UCSD-AML1 (cell line): ENCODE measurements at regions not wholly inside any gene's neighbourhood (a gene's known extent, or its start where the extent isn't known, plus 50 kb on each side); places are given as distances from the start of the nearest gene placed in this dataset.
"Not testable (repeated sequence)": the region's sequence is repeated elsewhere in the genome, so short reads cannot be mapped to it uniquely, and the experiment has no call there.

Source experiments
- DNase-seq: peaks from one replicate; lab custom pipeline; 2025; ENCODE audit not compliant: unreplicated experiment; lab: John Stamatoyannopoulos, UW

DNA sequence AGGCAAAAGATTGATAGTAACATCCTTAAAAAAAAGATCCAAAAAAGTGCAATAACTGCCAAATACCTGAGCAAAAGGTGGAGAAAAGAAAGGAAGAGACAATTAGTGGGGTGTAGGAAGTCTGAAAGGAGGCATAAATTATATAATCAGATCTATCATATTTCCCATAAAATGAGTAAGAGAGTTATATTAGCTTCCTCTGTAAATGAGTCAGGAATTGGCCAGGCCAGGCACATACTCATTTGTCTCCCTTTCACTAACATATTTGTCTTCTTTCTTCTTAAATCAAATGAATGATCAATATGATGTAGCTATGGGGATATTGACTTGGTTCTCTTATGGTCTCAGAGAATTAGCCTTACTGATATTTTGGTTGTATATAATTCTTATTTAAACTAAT, 292.3 kb upstream of the CADM2 start:
- no peak for DNase-seq

DNA sequence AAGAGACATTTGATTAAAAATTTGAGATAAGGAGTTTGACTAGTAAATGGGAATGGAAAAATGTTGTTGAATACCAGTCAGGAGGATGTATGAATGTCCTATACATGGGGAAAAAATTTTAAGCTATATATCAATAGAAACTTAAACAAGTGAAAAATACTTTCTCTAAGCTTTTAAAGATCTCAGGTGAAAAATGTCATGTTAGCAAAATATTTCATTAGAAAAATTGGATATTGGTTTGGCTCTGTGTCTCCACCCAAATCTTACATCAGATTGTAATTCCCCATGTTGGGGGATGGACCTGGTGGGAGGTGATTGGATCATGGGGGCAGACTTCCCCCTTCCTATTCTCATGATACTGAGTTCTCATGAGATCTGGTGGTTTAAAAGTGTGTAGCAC, 279.6 kb upstream of the CADM2 start:
- DNase-seq, result no peak

DNA sequence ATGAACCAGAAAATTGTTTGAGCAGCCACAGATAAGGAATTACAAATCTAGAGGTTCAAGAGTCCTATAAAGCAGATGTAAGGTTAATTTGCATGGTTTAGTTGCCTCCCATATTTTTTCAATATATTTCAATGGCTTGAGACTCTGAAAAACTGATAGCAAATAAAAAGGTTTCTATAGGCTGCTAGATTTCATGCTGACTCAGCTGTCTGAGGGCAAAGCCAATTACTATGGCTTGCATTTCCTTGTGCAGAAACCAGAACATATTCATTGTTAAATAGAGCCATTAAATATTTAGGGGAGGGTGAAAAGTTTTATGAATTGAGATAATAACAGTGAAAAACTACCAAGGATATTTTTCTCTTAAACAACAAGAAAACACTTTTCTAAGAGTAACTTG, 278.1 kb upstream of the CADM2 start:
- DNase-seq, result no peak

DNA sequence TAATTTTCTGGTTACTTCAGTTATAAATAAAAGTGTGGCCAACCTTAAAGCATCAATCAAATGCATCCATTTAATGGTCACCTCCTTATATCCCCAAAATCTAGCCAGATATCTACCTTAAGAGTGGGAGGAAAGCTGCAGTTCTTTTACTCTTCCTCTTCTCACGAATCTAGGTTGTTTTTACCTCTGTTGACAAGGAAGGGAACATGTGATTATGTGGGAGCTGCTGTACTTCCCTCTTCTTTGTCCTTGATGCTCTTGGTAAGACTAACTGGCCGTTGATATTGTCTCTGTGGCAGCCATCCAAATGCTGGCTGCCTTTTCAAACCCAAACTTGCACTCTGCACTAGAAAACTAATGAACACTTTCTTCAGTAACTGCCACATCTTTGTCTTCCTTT, 275.3 kb upstream of the CADM2 start:
- no peak for DNase-seq

DNA sequence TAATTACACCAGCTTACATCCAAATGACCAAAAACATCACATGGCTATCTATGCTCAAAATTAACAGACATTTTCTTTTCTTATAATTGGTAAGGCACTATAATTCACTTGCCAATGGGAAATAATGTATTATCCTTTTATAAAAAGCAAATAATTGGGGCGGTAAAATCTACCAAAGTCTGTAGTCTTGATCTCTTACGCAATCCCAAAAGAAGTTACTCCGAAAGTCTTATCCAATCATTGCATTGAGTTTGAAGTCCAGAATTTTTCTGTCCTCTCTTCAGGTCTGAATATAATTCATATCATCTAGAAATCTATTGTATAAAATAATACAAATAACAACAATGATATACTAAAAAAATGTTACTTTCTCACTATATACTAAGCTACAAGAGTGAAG, 273.3 kb upstream of the CADM2 start:
- DNase-seq, result no peak

DNA sequence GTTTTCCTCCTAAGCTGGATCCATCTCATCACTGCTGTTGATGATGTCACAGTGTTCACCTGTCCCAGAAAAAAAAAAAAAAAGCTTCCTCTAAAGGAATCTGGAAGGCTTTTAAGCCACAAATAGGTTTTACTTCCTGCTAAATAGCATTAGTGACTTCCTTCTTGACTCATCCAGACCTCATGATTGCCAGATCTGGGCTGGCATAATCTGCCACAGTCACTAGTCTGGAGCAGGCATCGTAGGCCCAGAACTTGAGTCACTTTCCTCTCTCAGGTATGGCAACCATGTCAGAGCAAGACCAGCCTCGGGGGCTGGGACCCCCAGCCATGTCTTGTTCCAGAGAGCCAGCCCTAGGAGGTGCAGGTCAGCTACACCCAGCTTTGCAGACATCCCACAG, 266.5 kb upstream of the CADM2 start:
- DNase-seq, result no peak

DNA sequence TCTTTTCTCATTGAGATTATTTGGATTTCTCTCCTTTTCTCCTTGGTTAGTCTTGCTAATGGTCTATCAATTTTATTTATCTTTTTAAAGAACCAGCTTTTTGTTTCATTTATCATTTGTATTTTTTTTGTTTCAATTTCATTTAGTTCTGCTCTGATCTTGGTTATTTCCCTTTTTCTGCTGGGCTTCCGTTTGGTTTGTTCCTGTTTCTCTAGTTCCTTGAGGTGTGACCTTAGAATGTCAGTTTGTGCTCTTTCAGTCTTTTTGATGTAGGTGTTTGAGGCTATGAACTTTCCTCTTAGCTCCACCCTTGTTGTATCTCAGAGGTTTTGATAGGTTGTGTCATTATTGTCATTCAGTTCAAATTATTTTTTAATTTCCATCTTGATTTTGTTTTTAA, 248.5 kb upstream of the CADM2 start:
- DNase-seq, result not testable (repeated sequence)

DNA sequence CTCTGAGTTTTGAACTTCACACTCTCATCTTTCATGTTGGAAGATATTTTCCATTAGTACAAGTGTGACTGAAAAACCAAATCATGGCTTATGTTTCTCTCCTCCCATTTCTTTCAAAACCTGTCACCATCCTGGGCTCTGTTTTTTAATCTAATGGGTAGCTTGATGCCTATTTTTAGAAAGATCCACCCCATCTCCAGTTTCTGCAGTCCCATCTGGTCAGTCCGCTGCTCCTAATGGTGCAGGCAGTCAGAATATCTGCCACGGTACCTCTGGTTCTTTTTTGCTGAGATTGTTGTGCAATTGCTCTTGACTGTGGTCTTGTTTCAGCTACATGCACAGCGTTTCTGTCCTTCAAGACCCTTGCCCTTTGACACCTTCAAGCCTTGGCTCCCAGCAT, 240.9 kb upstream of the CADM2 start:
- DNase-seq, result no peak

DNA sequence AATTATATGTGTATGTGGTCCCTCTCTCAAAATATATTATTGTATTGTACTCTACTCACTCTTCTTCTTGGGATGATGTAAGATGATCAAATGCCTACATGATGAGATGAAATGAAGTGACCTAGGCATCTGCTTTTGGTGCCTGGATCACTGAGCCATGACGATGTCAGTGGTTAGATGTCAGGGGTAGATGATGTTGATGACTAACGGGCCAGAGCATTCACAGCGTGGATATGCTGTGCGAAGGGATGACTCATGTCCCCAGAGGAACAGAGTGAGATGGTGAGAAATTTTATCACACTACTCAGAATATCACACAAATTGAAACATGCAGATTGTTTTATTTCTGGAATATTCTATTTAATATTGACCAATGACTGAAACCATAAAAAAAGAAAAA, 233.9 kb upstream of the CADM2 start:
- no peak for DNase-seq

DNA sequence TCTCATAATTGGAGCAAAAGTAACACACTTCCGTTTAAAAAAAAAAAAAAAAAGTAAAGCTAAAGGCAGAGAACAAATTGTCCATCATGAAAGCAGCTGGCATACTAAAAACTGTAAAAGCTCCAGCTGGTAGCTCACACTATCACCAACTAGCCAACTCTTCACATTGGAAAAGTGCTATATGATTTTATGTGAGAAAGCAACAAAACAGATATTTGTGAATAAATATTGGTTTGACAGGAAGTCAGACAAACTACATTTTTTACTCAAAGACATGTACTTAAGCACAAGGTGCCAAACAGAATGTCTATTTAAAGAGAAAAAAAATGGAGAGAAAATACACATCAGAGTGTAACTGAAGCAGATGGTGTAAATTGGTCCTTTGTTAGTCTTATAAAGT, 231.2 kb upstream of the CADM2 start:
- no peak for DNase-seq

DNA sequence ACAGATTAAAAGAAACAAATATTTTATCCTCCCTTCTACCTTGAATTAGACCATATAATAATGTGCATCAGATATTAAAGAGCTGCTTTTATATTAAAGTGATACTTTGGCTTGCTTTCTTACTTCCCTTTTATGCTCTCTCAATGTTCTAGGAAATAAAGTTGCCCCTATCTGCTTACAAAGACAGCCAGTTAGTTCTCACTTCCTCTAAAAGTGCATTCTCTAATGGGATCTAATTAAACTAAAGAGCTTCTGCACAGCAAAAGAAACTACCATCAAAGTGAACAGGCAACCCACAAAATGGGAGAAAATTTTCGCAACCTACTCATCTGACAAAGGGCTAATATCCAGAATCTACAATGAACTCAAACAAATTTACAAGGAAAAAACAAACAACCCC, 224.1 kb upstream of the CADM2 start:
- DNase-seq, result not testable (repeated sequence)

DNA sequence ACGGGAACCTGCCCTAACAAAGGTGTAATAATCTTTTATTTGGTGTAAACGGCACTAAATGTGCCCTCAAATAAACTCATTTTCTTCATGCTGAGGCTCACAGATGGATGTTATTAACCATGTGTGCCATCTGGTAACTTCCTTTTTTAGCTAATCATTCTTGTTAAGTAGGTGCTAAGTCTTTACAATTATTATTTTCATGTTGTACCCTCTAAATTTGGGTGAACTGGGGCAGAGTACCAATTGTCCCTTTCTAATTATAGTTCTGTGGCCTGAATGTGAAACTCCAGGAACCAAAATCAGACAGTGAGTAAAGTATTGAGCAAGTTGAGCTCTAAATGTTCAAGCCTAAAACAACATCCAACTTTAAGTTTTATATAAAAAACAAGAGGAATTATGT, 220.7 kb upstream of the CADM2 start:
- DNase-seq, result no peak

DNA sequence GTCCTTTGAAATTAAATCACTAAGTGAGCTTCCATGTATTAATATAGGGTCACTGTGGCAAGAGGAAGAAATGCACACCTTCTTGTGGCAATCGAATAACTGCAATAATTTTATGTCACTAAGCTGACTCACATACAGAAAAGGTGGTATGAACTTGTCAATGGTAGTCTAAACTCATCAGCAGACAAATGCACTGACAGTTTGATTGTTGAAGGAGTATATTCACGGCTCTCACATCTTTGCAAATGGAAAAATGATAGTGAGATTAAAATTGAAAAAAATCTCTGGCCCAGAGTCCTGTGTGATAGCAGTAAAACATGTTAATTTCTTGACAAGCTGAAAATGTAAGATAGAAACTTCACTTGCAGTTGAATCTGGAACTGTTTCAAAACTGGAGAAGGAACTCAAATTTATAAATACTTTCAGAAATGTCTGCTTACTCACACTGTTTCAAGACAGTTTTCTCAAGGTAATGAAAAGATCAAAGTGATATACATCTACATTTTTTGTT, 215.8 kb upstream of the CADM2 start:
- DNase-seq, result no peak

DNA sequence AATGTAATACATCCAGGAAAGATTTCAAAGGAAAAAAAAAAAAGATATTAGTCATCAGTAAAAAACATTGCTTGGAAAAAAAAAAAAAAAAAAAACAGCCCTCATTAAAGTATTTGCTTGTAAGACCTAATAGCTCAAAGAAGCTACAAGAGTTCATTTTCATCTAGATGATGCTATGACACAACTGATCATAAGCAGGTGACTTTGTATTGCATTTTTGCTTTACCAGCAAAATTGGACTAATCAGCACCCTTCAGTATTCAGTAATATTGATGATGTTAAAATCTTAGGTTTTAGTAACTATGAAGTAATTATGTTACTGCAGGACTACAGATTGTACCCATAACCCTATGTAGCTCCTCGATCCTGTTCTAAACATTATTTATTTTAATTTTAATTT, 214.7 kb upstream of the CADM2 start:
- no peak for DNase-seq

DNA sequence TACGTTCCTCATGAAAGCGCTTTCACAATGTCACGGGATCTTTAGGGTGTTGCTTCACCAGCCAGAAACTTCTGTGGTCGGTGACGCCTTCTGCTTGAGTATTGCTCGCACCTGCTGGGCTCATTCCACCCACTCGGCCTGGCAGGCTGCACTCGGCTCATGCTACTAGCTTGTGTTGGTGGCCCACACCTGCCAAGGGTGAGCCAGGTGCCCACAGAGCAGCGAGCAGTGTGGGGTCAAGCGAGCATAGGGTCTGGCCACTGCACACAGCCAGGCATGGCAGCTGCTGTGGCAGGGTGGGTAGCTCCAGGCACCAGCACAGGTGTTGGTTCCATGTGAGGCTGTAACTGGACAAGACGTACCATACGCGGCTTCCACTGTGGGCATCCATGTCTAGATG, 202.9 kb upstream of the CADM2 start:
- DNase-seq, result no peak

DNA sequence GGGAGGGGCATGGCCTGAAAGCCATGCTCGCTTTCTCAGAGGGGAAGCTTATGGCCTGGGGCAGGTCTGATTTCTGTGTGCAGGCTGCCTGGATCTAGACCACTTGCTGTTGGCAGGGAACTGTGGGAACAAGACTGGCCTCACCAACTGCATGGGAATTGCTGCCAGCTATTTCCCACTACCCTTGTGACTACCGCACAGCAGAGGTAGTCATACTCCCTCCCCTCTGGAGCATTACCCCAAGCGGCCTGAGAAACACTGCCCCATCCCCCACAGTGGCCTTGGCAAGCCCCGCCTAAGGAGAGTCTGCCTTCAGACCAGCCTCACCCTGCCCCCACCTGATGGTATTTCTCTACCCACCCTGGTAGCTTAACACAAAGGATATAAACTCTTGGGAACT, 199.4 kb upstream of the CADM2 start:
- no peak for DNase-seq

DNA sequence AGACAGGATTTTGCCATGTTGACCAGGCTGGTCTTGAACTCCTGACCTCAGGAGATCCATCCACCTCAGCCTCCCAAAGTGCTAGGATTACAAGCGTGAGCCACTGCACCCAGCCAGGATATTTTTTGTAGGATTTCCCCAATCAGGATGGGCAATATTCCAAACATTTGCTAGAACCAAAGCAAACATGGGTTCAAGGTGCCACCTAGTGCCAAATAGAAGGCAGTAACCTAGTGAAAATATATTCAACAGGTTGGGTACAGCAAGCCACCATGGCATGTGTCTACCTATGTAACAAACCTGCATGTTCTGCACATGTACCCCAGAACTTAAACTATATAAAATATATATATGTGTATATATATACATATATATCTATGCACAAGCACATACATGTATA, 185.9 kb upstream of the CADM2 start:
- DNase-seq, result no peak

DNA sequence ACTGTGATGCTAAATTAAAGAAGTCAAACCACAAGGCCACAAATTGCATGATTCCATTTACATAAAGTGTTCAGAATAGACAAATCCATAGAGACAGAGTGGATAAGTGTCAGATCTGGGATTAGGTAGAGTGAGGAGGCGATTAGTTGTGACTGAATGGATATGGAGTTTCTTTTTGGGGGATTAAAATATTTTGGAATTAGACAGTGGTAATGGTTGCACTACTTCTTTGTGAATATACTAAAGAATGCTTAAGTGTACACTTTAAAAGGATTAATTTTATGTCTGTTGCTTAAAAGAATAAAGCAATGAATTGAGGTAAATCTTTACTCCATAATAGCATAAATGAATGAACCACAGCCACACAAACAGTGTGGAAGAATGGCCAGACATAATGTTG, 175.5 kb upstream of the CADM2 start:
- DNase-seq, result no peak

DNA sequence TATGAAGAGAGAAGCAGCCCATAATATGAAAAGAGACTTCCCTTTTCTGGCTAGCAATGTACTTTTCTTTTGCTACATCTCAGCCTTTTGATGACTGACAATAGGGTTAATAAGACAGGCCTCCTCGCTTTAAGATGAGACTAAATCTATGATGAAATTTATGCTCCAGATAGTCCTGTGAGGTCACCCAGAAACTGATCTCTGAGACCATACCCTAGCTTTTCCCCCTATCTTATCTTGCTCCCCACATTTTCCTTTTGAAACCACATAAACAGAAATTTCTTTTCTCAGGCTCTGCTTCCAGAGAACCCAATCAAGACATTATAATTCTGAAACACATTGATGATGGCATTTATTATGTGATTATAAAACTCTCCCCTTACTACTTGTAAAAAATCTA, 168.8 kb upstream of the CADM2 start:
- no peak for DNase-seq

DNA sequence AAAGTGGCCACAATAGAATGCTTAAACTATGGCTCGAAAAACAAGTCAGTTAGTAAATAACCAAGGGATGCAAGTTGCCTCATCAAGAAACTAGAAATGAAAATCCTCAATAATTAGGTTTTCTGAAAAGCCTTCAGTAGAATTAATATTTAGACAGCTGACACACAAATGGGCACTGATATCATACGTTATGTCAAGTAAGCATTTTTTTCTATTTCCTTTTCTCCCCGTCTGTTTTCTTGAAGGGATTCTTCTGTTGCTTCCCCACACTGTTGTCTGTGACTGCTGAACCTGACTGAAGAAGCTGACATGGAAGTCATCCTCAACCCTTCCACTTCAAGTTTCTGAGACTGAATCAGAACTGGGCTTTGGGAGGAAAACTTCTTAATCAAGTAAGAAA, 151.8 kb upstream of the CADM2 start:
- DNase-seq, result no peak

DNA sequence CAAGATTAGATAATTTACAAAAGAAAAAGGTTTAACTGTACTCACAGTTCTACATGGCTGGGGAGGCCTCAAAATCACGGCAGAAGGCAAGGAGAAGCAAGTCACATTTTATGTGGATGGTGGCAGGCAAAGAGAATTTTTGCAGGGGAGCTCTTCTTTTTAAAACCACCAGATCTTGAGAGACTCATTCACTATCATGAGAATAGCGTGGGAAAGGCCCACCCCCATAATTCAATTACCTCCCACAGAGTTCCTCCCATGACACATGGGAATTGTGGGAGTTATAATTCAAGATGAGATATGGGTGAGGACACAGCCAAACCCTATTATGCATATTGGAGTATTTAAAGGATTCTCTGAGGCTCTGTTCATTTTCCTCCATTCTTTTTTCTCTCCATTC, 138.7 kb upstream of the CADM2 start:
- DNase-seq, result no peak

DNA sequence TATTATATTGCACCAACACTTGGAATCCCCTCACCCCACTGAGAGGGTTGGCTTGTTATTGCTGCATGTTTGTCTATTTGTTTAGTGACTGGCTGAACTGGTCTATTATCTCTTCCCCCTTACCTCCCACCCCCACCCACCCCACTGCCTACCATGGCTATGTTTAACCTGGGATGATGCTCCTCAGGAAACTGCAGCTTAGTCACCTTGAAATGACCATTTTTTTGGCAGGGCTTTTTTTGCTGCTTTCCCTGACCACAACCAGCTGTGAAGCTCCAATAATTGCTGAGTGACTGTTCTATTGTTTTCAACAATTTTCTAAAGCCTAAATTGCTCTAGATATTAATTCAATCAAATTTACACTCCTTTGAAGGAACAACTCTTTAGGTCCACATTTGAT, 137.9 kb upstream of the CADM2 start:
- no peak for DNase-seq

DNA sequence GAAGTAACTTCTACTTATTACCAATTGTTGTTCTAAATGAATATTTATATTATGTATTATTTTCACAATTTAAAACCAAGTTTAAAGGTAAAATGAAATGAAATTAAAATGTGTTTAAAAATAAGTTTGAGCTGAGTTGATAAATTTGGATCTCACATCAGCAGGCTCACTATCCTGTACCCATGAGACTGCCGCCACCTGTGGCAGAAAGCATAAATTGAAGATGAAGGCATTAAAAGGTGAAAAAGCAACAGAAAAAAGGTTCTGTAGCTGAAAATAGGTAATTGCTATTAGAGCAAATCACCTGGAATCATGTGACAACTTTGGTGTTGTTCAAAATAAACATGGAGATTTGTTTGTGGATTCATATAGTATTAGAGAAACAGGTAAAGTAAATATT, 133.0 kb upstream of the CADM2 start:
- no peak for DNase-seq

DNA sequence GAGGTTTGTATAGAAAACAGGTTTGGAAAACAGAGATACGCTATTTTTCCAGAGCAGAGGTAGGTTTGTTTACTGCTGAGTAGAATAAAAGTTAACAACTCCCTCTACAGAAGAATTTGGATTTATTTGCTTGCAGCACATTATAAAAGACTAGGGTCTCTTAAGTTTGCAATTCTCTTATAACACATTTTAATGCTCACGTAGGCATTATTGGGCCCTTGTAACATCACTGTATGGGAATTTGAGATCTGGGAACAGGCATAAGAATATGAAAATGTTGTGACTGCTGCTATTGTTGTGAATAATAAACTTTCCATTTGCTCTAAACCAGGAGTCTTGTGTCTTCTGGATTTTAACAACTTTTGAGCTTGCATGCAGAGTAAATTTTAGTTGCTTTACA, 128.3 kb upstream of the CADM2 start:
- DNase-seq, result no peak
